A549 (cell line): ENCODE measurements at regions not wholly inside any gene's neighbourhood (a gene's known extent, or its start where the extent isn't known, plus 50 kb on each side); places are given as distances from the start of the nearest gene placed in this dataset.
"Not testable (repeated sequence)": the region's sequence is repeated elsewhere in the genome, so short reads cannot be mapped to it uniquely, and the experiment has no call there.

Experiments used
- ATAC-seq, 2 experiments: fragments of 200-7000 bp in 1 of 2; fragments of >200 bp in 1 of 2; cut with Nextera tagmentation in 1 of 2; cut with Tn5 transposase in 1 of 2; 3 replicates each; pipeline versions ENCODE4 v1.8.0 to v1.9.1; 2018 to 2020; ENCODE audit warnings: mild to moderate bottlenecking in 1 of 2, moderate library complexity in 1 of 2
- CTCF ChIA-PET: fragments of 300-600 bp; sonication (Branson Sonifier 250); formaldehyde crosslinking; extraction: SDS; loops from one replicate; lab custom pipeline; 2021; ENCODE audit warnings: antibody characterized with exemption, inconsistent platforms; lab: Yijun Ruan, JAX
- POLR2A ChIA-PET: fragments of 350-600 bp; formaldehyde crosslinking; extraction: SDS; loops from one replicate; lab custom pipeline; 2021; ENCODE audit warnings: antibody characterized with exemption, inconsistent platforms; lab: Yijun Ruan, JAX
- DNase-seq, 2 experiments: peaks; one replicate each; pipeline versions ENCODE4 v3.0.0 to v3.0.0-alpha.2; 2011 to 2016; ENCODE audit warnings: low read depth in 1 of 2, low spot score in 1 of 2
- FAIRE-seq: peaks from 2 replicates; lab custom pipeline; 2011; peaks lifted over from hg19 to GRCh38; lab: Jason Lieb, UNC
- H3K27ac ChIP-seq, 2 experiments: fragments of >200 bp; sonication (Bioruptor Twin); formaldehyde crosslinking; 3 replicates each; pipeline ENCODE4 v1.5.1; 2016 to 2017
- H3K4me1 ChIP-seq: fragments of >200 bp; sonication (Bioruptor Twin); formaldehyde crosslinking; 3 replicates; pipeline ENCODE4 v1.6.1; 2016
- H3K4me2 ChIP-seq: fragments of >200 bp; sonication (Bioruptor Twin); formaldehyde crosslinking; 3 replicates; pipeline ENCODE4 v1.6.1; 2016
- H3K4me3 ChIP-seq: fragments of >200 bp; sonication (Bioruptor Twin); formaldehyde crosslinking; 3 replicates; pipeline ENCODE4 v1.5.1; 2016
- H3K9me3 ChIP-seq: fragments of >200 bp; sonication (Bioruptor Twin); formaldehyde crosslinking; 3 replicates; pipeline ENCODE4 v1.6.1; 2016
- CBX2 ChIP-seq: fragments of 200-600 bp; sonication (generic); IDR thresholded peaks from 2 replicates; pipeline ENCODE4 v1.6.1; 2016; ENCODE audit warnings: low read depth, mild to moderate bottlenecking, borderline replicate concordance
- CBX8 ChIP-seq: fragments of 200-600 bp; sonication (generic); IDR thresholded peaks from 2 replicates; pipeline ENCODE4 v1.6.1; 2016
- HES2 ChIP-seq: fragments of >200 bp; sonication (Bioruptor Twin); formaldehyde crosslinking; IDR thresholded peaks from 2 replicates; pipeline ENCODE4 v1.6.1; 2016
- HOXA7 ChIP-seq: fragments of 250-450 bp; sonication (Bioruptor Pico); IDR thresholded peaks from 2 replicates; pipeline ENCODE4 v1.5.0; 2020; ENCODE audit warnings: mild to moderate bottlenecking, moderate library complexity
- HOXB13 ChIP-seq: fragments of 250-450 bp; sonication (Bioruptor Pico); IDR thresholded peaks from 2 replicates; pipeline ENCODE4 v1.5.0; 2020; ENCODE audit warnings: low read depth, mild to moderate bottlenecking, moderate library complexity
- JUN ChIP-seq, 2 experiments: fragments of >200 bp; sonication (Bioruptor Twin); formaldehyde crosslinking; IDR thresholded peaks; 2 replicates in 1 of 2; 3 replicates in 1 of 2; pipeline ENCODE4 v1.6.1; 2016 to 2017
- KDM1A ChIP-seq: fragments of 200-600 bp; sonication (generic); IDR thresholded peaks from 2 replicates; pipeline ENCODE4 v1.6.1; 2016; ENCODE audit warnings: low read depth, mild to moderate bottlenecking
- MAFK ChIP-seq: fragments of 450-650 bp; IDR thresholded peaks from 2 replicates; pipeline ENCODE4 v1.6.1; 2014; ENCODE audit not compliant: partially characterized antibody
- MAX ChIP-seq: IDR thresholded peaks from 2 replicates; pipeline ENCODE4 v1.6.1; 2012
- MAZ ChIP-seq: fragments of 150-350 bp; IDR thresholded peaks from 2 replicates; pipeline ENCODE4 v1.6.1; 2014; ENCODE audit warnings: antibody characterized with exemption, low read depth, low read length, borderline replicate concordance
- NFE2L2 ChIP-seq: fragments of 150-350 bp; conservative IDR thresholded peaks from 2 replicates; pipeline ENCODE4 v1.6.1; 2014; ENCODE audit warnings: low read length
- POLR2A ChIP-seq: IDR thresholded peaks from 2 replicates; pipeline ENCODE4 v1.6.1; 2012; ENCODE audit warnings: mild to moderate bottlenecking, low read length
- RAD21 ChIP-seq, 2 experiments: fragments of >200 bp in 1 of 2; sonication (Bioruptor Twin) in 1 of 2; formaldehyde crosslinking in 1 of 2; IDR thresholded peaks in 1 of 2; conservative IDR thresholded peaks in 1 of 2; 2 replicates in 1 of 2; 3 replicates in 1 of 2; pipeline ENCODE4 v1.6.1; 2012 to 2018; ENCODE audit warnings: inconsistent platforms in 1 of 2
- RFX5 ChIP-seq: fragments of 450-650 bp; IDR thresholded peaks from 2 replicates; pipeline ENCODE4 v1.7.1; 2014; ENCODE audit warnings: antibody characterized with exemption, mild to moderate bottlenecking, moderate library complexity
- WGBS: methylation state at CpG from one replicate; pipeline ENCODE4 v1.1.6; 2017; ENCODE audit errors: missing lambda C conversion rate; 5-methylcytosine and 5-hydroxymethylcytosine counted together
- TF ChIP-seq, protein P1 (sequence below): fragments of 450-650 bp; IDR thresholded peaks from 2 replicates; pipeline ENCODE4 v1.6.1; 2014; ENCODE audit warnings: antibody characterized with exemption
- TF ChIP-seq, protein P2 (sequence below): IDR thresholded peaks from 2 replicates; pipeline ENCODE4 v1.6.1; 2012
- TF ChIP-seq, protein P3 (sequence below): IDR thresholded peaks from 2 replicates; pipeline ENCODE4 v1.6.1; 2012; ENCODE audit warnings: low read depth, borderline replicate concordance
- TF ChIP-seq, protein P4 (sequence below): fragments of 150-350 bp; IDR thresholded peaks from 2 replicates; pipeline ENCODE4 v1.6.1; 2014; ENCODE audit warnings: low read depth, mild to moderate bottlenecking, low read length
- TF ChIP-seq, protein P5 (sequence below): fragments of 250-450 bp; sonication (Bioruptor Pico); IDR thresholded peaks from 2 replicates; pipeline ENCODE4 v1.5.0; 2021; ENCODE audit warnings: mild to moderate bottlenecking, moderate library complexity, borderline replicate concordance

DNA sequence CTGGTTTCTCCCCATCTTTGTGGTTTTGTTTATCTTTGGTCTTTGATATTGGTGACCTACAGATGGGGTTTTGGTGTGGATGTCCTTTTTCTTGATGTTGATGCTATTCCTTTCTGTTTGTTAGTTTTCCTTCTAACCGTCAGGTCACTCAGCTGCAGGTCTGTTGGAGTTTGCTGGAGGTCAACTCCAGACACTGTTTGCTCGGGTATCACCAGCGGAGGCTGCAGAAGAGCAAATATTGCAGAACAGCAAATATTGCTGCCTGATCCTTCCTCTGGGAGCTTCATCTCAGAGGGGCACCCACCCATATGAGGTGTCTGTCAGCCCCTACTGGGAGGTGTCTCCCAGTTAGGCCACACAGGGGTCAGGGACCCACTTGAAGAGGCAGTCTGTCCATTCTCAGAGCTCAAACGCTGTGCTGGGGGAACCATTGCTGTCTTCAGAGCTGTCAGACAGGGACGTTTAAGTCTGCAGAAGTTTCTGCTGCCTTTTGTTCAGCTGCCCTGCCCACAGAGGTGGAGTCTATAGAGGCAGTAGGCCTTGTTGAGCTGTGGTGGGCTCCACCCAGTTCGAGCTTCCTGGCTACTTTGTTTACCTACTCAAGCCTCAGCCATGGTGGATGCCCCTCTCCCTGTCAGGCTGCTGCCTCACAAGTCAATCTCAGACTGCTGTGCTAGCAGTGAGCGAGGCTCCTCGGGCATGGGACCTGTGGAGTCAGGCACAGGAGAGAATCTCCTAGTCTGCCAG, 94.8 kb upstream of the BNIP2 start:
- DNase-seq, H3K4me2 ChIP-seq, H3K9me3 ChIP-seq, ATAC-seq, POLR2A ChIA-PET, H3K27ac ChIP-seq, H3K4me1 ChIP-seq, H3K4me3 ChIP-seq, FAIRE-seq: not testable (repeated sequence)
- CTCF ChIA-PET, result interaction anchor here (0.6 kb wide), 1 partner anchor 82 kb away, joined by 3 read pairs; no protein-coding TSS in a partner anchor
- 3% methylated on average over 7 of the region's 8 CpGs for WGBS

GRCh38 chr15:59779110-59779509, 90.0 kb upstream of the BNIP2 start:
- 77% methylated on average over 1 of the region's 1 CpG for WGBS
- no peak overlapping the region for H3K27ac ChIP-seq
- TF ChIP-seq, protein P1, sequence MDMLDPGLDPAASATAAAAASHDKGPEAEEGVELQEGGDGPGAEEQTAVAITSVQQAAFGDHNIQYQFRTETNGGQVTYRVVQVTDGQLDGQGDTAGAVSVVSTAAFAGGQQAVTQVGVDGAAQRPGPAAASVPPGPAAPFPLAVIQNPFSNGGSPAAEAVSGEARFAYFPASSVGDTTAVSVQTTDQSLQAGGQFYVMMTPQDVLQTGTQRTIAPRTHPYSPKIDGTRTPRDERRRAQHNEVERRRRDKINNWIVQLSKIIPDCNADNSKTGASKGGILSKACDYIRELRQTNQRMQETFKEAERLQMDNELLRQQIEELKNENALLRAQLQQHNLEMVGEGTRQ, result no peak
- TF ChIP-seq, protein P2, sequence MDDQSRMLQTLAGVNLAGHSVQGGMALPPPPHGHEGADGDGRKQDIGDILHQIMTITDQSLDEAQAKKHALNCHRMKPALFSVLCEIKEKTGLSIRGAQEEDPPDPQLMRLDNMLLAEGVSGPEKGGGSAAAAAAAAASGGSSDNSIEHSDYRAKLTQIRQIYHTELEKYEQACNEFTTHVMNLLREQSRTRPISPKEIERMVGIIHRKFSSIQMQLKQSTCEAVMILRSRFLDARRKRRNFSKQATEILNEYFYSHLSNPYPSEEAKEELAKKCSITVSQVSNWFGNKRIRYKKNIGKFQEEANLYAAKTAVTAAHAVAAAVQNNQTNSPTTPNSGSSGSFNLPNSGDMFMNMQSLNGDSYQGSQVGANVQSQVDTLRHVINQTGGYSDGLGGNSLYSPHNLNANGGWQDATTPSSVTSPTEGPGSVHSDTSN, result no peak
- TF ChIP-seq HOXB13 (CRISPR knock-in tag) (no peak), JUN (IDR thresholded peaks at IDR 0.05) (no peak), MAZ (no peak)
- TF ChIP-seq, protein P3, sequence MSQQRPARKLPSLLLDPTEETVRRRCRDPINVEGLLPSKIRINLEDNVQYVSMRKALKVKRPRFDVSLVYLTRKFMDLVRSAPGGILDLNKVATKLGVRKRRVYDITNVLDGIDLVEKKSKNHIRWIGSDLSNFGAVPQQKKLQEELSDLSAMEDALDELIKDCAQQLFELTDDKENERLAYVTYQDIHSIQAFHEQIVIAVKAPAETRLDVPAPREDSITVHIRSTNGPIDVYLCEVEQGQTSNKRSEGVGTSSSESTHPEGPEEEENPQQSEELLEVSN, result no peak
- TF ChIP-seq, protein P4, sequence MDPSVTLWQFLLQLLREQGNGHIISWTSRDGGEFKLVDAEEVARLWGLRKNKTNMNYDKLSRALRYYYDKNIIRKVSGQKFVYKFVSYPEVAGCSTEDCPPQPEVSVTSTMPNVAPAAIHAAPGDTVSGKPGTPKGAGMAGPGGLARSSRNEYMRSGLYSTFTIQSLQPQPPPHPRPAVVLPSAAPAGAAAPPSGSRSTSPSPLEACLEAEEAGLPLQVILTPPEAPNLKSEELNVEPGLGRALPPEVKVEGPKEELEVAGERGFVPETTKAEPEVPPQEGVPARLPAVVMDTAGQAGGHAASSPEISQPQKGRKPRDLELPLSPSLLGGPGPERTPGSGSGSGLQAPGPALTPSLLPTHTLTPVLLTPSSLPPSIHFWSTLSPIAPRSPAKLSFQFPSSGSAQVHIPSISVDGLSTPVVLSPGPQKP, result no peak
- no peaks in the 10 kb centered on the region for H3K4me1 ChIP-seq
- DNase-seq (no peak), FAIRE-seq (no peak), ATAC-seq (no peak; a peak in 1 of 6 replicates)
- no peak overlapping the region for H3K4me3 ChIP-seq
- ChIA-PET CTCF (interaction anchor here (1.1 to 1.5 kb wide), 3 partner anchors 12 to 31 kb away, joined by 3 read pairs; no protein-coding TSS in a partner anchor), POLR2A (no interaction called here)
- no peaks in the 10 kb centered on the region for H3K9me3 ChIP-seq
- H3K4me2 ChIP-seq, result no peak overlapping the region

GRCh38 chr15:59764775-59765174, 75.7 kb upstream of the BNIP2 start:
- no peak for FAIRE-seq
- TF ChIP-seq POLR2A (no peak), RAD21 (conservative IDR thresholded peaks at IDR 0.05 in 1 of 2, IDR thresholded peaks at IDR 0.05 in 1 of 2) (0 out of 5 replicates have a peak, but pooled peaks of 1 of the 2 experiments have one; percentile 9)
- Histone ChIP-seq H3K4me3 (no peak overlapping the region), H3K9me3 (no peaks in the 10 kb centered on the region), H3K4me1 (no peaks in the 10 kb centered on the region), H3K27ac (no peak overlapping the region), H3K4me2 (no peak overlapping the region)
- peak in 1 of 2 experiments; percentile 66; a peak in 2 of 6 replicates for ATAC-seq
- CTCF ChIA-PET, result interaction anchor here (1.1 to 1.5 kb wide), 3 partner anchors 9 to 40 kb away, joined by 3 to 4 read pairs (median 4); no protein-coding TSS in a partner anchor
- under 1% methylated on average over 2 of the region's 2 CpGs for WGBS
- POLR2A ChIA-PET, result no interaction called here
- peak in 1 of 2 experiments; percentile 24 for DNase-seq

GRCh38 chr15:59762558-59762957, 73.4 kb upstream of the BNIP2 start:
- WGBS, result 68% methylated on average over 3 of the region's 3 CpGs
- POLR2A ChIA-PET, result no interaction called here
- Histone ChIP-seq H3K4me2 (no peak overlapping the region), H3K9me3 (no peaks in the 10 kb centered on the region), H3K4me1 (no peaks in the 10 kb centered on the region), H3K27ac (no peak overlapping the region), H3K4me3 (no peak overlapping the region)
- no peak for DNase-seq
- no peak for TF ChIP-seq CBX8
- no peak for TF ChIP-seq HES2
- no peak for TF ChIP-seq RFX5
- TF ChIP-seq HOXB13 (CRISPR knock-in tag), result no peak
- TF ChIP-seq, protein P1, result no peak
- TF ChIP-seq MAX, result no peak
- TF ChIP-seq, protein P5, sequence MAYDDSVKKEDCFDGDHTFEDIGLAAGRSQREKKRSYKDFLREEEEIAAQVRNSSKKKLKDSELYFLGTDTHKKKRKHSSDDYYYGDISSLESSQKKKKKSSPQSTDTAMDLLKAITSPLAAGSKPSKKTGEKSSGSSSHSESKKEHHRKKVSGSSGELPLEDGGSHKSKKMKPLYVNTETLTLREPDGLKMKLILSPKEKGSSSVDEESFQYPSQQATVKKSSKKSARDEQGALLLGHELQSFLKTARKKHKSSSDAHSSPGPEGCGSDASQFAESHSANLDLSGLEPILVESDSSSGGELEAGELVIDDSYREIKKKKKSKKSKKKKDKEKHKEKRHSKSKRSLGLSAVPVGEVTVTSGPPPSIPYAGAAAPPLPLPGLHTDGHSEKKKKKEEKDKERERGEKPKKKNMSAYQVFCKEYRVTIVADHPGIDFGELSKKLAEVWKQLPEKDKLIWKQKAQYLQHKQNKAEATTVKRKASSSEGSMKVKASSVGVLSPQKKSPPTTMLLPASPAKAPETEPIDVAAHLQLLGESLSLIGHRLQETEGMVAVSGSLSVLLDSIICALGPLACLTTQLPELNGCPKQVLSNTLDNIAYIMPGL (CRISPR knock-in tag), result no peak
- TF ChIP-seq CBX2, result no peak
- no peak for TF ChIP-seq KDM1A
- no peak for TF ChIP-seq HOXA7 (CRISPR knock-in tag)
- no peak for TF ChIP-seq NFE2L2
- TF ChIP-seq MAFK, result no peak
- CTCF ChIA-PET, result interaction anchor here (4.2 kb wide), 1 partner anchor 12 kb away, joined by 22 read pairs; no protein-coding TSS in a partner anchor
- no peak for ATAC-seq
- no peak for FAIRE-seq
